HepG2 (cell line): ENCODE measurements at regions not wholly inside any gene's neighbourhood (a gene's known extent, or its start where the extent isn't known, plus 50 kb on each side); places are given as distances from the start of the nearest gene placed in this dataset.

Experiments used
- MYC ChIP-seq: sonication (generic); formaldehyde crosslinking; IDR thresholded peaks from 2 replicates; pipeline ENCODE4 v1.9.0; 2021; ENCODE audit warnings: missing genetic modification reagents, borderline replicate concordance
- ZNF530 ChIP-seq: sonication (generic); formaldehyde crosslinking; IDR thresholded peaks from 2 replicates; pipeline ENCODE4 v1.5.0; 2020; ENCODE audit warnings: low read depth, mild to moderate bottlenecking, missing genetic modification reagents
- ZNF772 ChIP-seq: sonication (generic); formaldehyde crosslinking; IDR thresholded peaks from 2 replicates; pipeline ENCODE4 v1.5.0; 2020; ENCODE audit warnings: mild to moderate bottlenecking, missing genetic modification reagents
- TF ChIP-seq, protein P1 (sequence below): IDR thresholded peaks from 2 replicates; pipeline ENCODE4 v1.6.1; 2016; ENCODE audit warnings: missing biosample characterization, missing genetic modification reagents, low read depth
- TF ChIP-seq, protein P2 (sequence below): sonication (generic); formaldehyde crosslinking; IDR thresholded peaks from 2 replicates; pipeline ENCODE4 v1.4.0; 2020; ENCODE audit warnings: missing genetic modification reagents

DNA sequence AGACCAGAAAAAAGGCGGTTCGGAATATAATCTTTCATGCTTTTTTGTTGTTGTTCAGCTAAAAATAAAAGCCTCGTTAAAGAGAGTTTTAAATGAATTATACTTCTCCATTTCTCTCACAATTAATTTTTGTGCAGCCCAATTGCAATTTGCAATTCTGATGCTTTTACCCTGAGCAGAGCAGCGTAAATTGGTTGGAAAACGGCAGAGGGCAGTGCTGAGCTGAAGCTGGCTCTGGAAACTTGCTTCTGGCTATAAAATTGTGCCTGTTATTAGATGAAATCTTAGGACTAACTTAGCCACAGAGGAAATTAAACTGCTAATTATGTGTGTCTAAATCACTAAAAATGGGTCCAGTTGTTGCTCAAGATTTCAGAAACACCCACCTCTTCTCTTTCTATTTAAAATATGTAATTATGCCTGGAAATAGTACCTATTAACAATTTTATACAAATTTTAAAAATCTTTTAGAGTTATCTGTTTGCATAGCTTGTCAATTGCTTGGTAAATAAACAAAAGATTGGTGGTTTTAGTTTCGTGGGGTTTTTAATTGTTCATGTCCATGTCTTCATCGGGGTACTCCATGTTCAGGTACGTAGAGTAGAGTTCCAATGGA lies 441.8 kb upstream of the TLE4 start:
- TF ChIP-seq MYC (no peak), ZNF772 (CRISPR knock-in tag) (no peak), ZNF530 (CRISPR knock-in tag) (no peak)
- TF ChIP-seq, protein P1, sequence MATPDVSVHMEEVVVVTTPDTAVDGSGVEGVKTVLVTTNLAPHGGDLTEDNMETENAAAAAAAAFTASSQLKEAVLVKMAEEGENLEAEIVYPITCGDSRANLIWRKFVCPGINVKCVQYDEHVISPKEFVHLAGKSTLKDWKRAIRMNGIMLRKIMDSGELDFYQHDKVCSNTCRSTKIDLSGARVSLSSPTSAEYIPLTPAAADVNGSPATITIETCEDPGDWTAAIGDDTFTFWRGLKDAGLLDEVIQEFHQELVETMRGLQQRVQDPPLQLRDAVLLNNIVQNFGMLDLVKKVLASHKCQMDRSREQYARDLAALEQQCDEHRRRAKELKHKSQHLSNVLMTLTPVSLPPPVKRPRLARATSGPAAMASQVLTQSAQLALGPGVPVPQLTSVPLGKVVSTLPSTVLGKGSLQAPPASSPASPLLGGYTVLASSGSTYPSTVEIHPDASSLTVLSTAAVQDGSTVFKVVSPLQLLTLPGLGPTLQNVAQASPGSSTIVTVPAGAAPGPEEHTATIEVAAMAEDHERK (CRISPR knock-in tag) = no peak
- TF ChIP-seq, protein P2, sequence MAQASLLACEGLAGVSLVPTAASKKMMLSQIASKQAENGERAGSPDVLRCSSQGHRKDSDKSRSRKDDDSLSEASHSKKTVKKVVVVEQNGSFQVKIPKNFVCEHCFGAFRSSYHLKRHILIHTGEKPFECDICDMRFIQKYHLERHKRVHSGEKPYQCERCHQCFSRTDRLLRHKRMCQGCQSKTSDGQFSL (CRISPR knock-in tag) = no peak
